OCI-LY3 (cell line): ENCODE measurements at regions not wholly inside any gene's neighbourhood (a gene's known extent, or its start where the extent isn't known, plus 50 kb on each side); places are given as distances from the start of the nearest gene placed in this dataset.

Source experiments
- H2AFZ ChIP-seq: fragments of 200-600, 300-600 bp; shearing (Covaris generic); 2 replicates; pipeline ENCODE4 v1.6.0; 2014; ENCODE audit warnings: antibody characterized with exemption, low read depth, low read length
- H3K27ac ChIP-seq: fragments of 200-600, 300-600 bp; sonication (generic); 2 replicates; pipeline ENCODE4 v1.5.1; 2014; ENCODE audit warnings: mild to moderate bottlenecking, low read length, moderate library complexity, mixed read lengths
- H3K27me3 ChIP-seq: fragments of 200-600, 300-600 bp; sonication (generic); 2 replicates; pipeline ENCODE4 v1.6.1; 2014; ENCODE audit warnings: low read depth, low read length, mixed read lengths
- H3K36me3 ChIP-seq: fragments of 200-600, 300-600 bp; sonication (generic); replicated peaks from 2 replicates; pipeline ENCODE3; 2014; ENCODE audit warnings: low read depth, low read length, mixed read lengths
- H3K4me1 ChIP-seq: fragments of 300-600, 200-600 bp; sonication (generic); 2 replicates; pipeline ENCODE4 v1.6.1; 2014; ENCODE audit warnings: low read length, mixed read lengths
- H3K4me2 ChIP-seq: fragments of 200-600, 300-600 bp; sonication (generic); 2 replicates; pipeline ENCODE4 v1.6.1; 2014; ENCODE audit warnings: low read length, mixed read lengths
- H3K4me3 ChIP-seq: fragments of 300-600, 200-600 bp; sonication (generic); 2 replicates; pipeline ENCODE4 v1.5.1; 2014; ENCODE audit warnings: antibody characterized with exemption, mild to moderate bottlenecking, low read length, moderate library complexity
- H3K79me2 ChIP-seq: fragments of 300-600, 200-600 bp; shearing (Covaris generic); 2 replicates; pipeline ENCODE4 v1.6.1; 2014; ENCODE audit warnings: mild to moderate bottlenecking, low read length, mixed read lengths
- H3K9ac ChIP-seq: fragments of 300-600, 200-600 bp; shearing (Covaris generic); 2 replicates; pipeline ENCODE4 v1.6.0; 2014; ENCODE audit warnings: mild to moderate bottlenecking, low read length, moderate library complexity
- H3K9me3 ChIP-seq: fragments of 200-600, 300-600 bp; shearing (Covaris generic); 2 replicates; pipeline ENCODE4 v1.6.1; 2014; ENCODE audit warnings: low read length, mixed read lengths; ENCODE audit not compliant: insufficient read depth
- H4K20me1 ChIP-seq: fragments of 200-600, 300-600 bp; sonication (generic); 2 replicates; pipeline ENCODE4 v1.6.1; 2016; ENCODE audit warnings: low read length, mixed read lengths; ENCODE audit not compliant: insufficient read depth
- CTCF ChIP-seq: fragments of 200-600, 300-600 bp; sonication (generic); IDR thresholded peaks from 2 replicates; pipeline ENCODE4 v1.5.1; 2014; ENCODE audit warnings: antibody characterized with exemption, low read length, low read depth
- EZH2phosphoT487 ChIP-seq: fragments of 200-600 bp; shearing (Covaris generic); IDR thresholded peaks from 2 replicates; pipeline ENCODE4 v1.6.1; 2018; ENCODE audit warnings: antibody characterized with exemption, mixed run types, low read depth

- Histone ChIP-seq H3K4me1 (peaks cover 34% of the 10 kb centered on the region), H3K36me3 (no peaks in the 10 kb centered on the region), H3K27ac (peak overlapping the region; percentile 16; the same call in 1 of the 2 replicates), H2AFZ (no peak overlapping the region), H3K9me3 (no peaks in the 10 kb centered on the region), H3K27me3 (0 out of 2 replicates have a peak, but pooled peaks cover 7% of the 10 kb centered on the region), H3K4me2 (peak overlapping the region; percentile 66), H4K20me1 (no peaks in the 10 kb centered on the region), H3K4me3 (peak overlapping the region; percentile 27), H3K9ac (peak overlapping the region; percentile 3; the same call in 1 of the 2 replicates), H3K79me2 (no peaks in the 10 kb centered on the region)
- TF ChIP-seq EZH2phosphoT487 (no peak), CTCF (no peak)
Observed at GRCh38 chr18:44556296-44556695, 124.4 kb upstream of the SETBP1 start.

- Histone ChIP-seq H3K36me3 (no peaks in the 10 kb centered on the region), H3K27me3 (0 out of 2 replicates have a peak, but pooled peaks cover 7% of the 10 kb centered on the region), H2AFZ (no peak overlapping the region), H3K9me3 (no peaks in the 10 kb centered on the region), H3K4me2 (no peak overlapping the region), H3K4me1 (peaks cover 34% of the 10 kb centered on the region), H3K9ac (no peak overlapping the region), H4K20me1 (no peaks in the 10 kb centered on the region), H3K79me2 (no peaks in the 10 kb centered on the region), H3K27ac (no peak overlapping the region), H3K4me3 (no peak overlapping the region)
- TF ChIP-seq CTCF (no peak), EZH2phosphoT487 (no peak)
Observed at GRCh38 chr18:44557616-44558151, 123.0 kb upstream of the SETBP1 start.

DNA sequence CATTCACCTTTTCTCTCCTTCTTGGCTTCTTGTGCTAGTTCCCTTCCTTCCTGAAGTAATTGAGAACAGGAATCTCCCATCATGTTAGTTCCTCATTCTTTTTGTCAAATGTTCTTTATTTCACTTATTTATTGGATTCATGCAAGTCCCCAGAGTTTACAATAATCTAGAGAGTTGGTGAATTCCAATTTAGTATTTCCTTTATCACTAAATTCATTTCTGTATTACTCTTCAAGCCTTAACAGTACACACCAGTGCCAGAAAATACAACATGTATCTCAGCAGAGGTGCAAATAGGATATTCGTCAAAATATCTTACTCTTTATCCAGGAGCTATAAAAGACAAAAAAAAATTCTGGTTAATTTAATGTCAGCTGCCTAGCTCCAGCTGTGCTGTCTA, 121.9 kb upstream of the SETBP1 start:
- no peak overlapping the region for H2AFZ ChIP-seq
- no peak overlapping the region for H3K27ac ChIP-seq
- no peaks in the 10 kb centered on the region for H4K20me1 ChIP-seq
- TF ChIP-seq CTCF (no peak), EZH2phosphoT487 (no peak)
- H3K36me3 ChIP-seq = no peaks in the 10 kb centered on the region
- H3K27me3 ChIP-seq = 0 out of 2 replicates have a peak, but pooled peaks cover 7% of the 10 kb centered on the region
- H3K79me2 ChIP-seq = no peaks in the 10 kb centered on the region
- no peak overlapping the region for H3K4me2 ChIP-seq
- no peak overlapping the region for H3K9ac ChIP-seq
- peaks cover 34% of the 10 kb centered on the region for H3K4me1 ChIP-seq
- H3K9me3 ChIP-seq = no peaks in the 10 kb centered on the region
- H3K4me3 ChIP-seq = no peak overlapping the region

GRCh38 chr18:44562986-44563385, 117.7 kb upstream of the SETBP1 start:
- 0 out of 2 replicates have a peak, but pooled peaks cover under 1% of the 10 kb centered on the region for H3K27me3 ChIP-seq
- H4K20me1 ChIP-seq = no peaks in the 10 kb centered on the region
- H3K4me1 ChIP-seq = no peaks in the 10 kb centered on the region
- no peaks in the 10 kb centered on the region for H3K36me3 ChIP-seq
- no peaks in the 10 kb centered on the region for H3K9me3 ChIP-seq
- H3K27ac ChIP-seq = no peak overlapping the region
- no peak overlapping the region for H3K9ac ChIP-seq
- TF ChIP-seq CTCF (no peak), EZH2phosphoT487 (no peak)
- no peak overlapping the region for H3K4me3 ChIP-seq
- H3K4me2 ChIP-seq = no peak overlapping the region
- no peak overlapping the region for H2AFZ ChIP-seq
- H3K79me2 ChIP-seq = no peaks in the 10 kb centered on the region
